Trophoblast cell (in vitro differentiated cells and primary cell): ENCODE measurements at regions not wholly inside any gene's neighbourhood (a gene's known extent, or its start where the extent isn't known, plus 50 kb on each side); places are given as distances from the start of the nearest gene placed in this dataset.

Experiments used
- DNase-seq, 2 donors: peaks; one replicate each; pipeline ENCODE4 v3.0.0-alpha.2; 2016
- H2AFZ ChIP-seq: 2 replicates; pipeline ENCODE4 v1.6.1; 2013; ENCODE audit warnings: low read length, moderate library complexity, mild to moderate bottlenecking; ENCODE audit not compliant: insufficient read depth, poor library complexity
- H2AK5ac ChIP-seq: 2 replicates; pipeline ENCODE4 v1.6.1; 2013; ENCODE audit warnings: mild to moderate bottlenecking, low read length
- H2BK120ac ChIP-seq: 2 replicates; pipeline ENCODE4 v1.6.1; 2013; ENCODE audit warnings: low read length, mild to moderate bottlenecking, moderate library complexity; ENCODE audit not compliant: insufficient read depth, poor library complexity
- H2BK12ac ChIP-seq: 2 replicates; pipeline ENCODE4 v1.6.1; 2013; ENCODE audit warnings: mild to moderate bottlenecking, low read length, moderate library complexity
- H2BK5ac ChIP-seq: 2 replicates; pipeline ENCODE4 v1.6.1; 2013; ENCODE audit warnings: low read length, low read depth, moderate library complexity, mild to moderate bottlenecking; ENCODE audit not compliant: poor library complexity
- H3K14ac ChIP-seq: 2 replicates; pipeline ENCODE4 v1.6.1; 2013; ENCODE audit warnings: mild to moderate bottlenecking, low read length
- H3K18ac ChIP-seq: 2 replicates; pipeline ENCODE4 v1.6.1; 2013; ENCODE audit warnings: mild to moderate bottlenecking, low read length
- H3K23ac ChIP-seq: 2 replicates; pipeline ENCODE4 v1.6.1; 2013; ENCODE audit warnings: low read length
- H3K27ac ChIP-seq: 2 replicates; pipeline ENCODE4 v1.5.1; 2013; ENCODE audit warnings: low read depth, mild to moderate bottlenecking, inconsistent platforms, low read length, moderate library complexity
- H3K27me3 ChIP-seq: 2 replicates; pipeline ENCODE4 v1.6.1; 2013; ENCODE audit warnings: inconsistent platforms, mild to moderate bottlenecking, low read length, moderate library complexity; ENCODE audit not compliant: insufficient read depth
- H3K36me3 ChIP-seq, 2 experiments: 1 replicate in 1 of 2; 2 replicates in 1 of 2; pipeline ENCODE4 v1.6.1; 2013; ENCODE audit warnings: low read length in 2 of 2, mild to moderate bottlenecking in 2 of 2, moderate library complexity in 1 of 2; ENCODE audit not compliant: insufficient read depth in 2 of 2, control insufficient read depth in 1 of 2
- H3K4ac ChIP-seq: 2 replicates; pipeline ENCODE4 v1.6.1; 2013; ENCODE audit warnings: low read depth, mild to moderate bottlenecking, low read length, moderate library complexity
- H3K4me1 ChIP-seq, 2 experiments: 1 replicate in 1 of 2; 2 replicates in 1 of 2; pipeline ENCODE4 v1.6.1; 2013; ENCODE audit warnings: low read length in 2 of 2, mild to moderate bottlenecking in 2 of 2, moderate library complexity in 1 of 2; ENCODE audit not compliant: insufficient read depth in 2 of 2, control insufficient read depth in 1 of 2
- H3K4me2 ChIP-seq: 2 replicates; pipeline ENCODE4 v1.6.1; 2013; ENCODE audit warnings: inconsistent platforms, mild to moderate bottlenecking, low read length, moderate library complexity
- H3K4me3 ChIP-seq: 2 replicates; pipeline ENCODE4 v1.5.1; 2013; ENCODE audit warnings: mild to moderate bottlenecking, low read depth, low read length, inconsistent platforms
- H3K79me1 ChIP-seq: one replicate; pipeline ENCODE4 v1.6.1; 2013; ENCODE audit warnings: low read length
- H3K79me2 ChIP-seq: 2 replicates; pipeline ENCODE4 v1.6.1; 2013; ENCODE audit warnings: low read length, mild to moderate bottlenecking; ENCODE audit not compliant: control insufficient read depth, insufficient read depth, poor library complexity
- H3K9ac ChIP-seq: 2 replicates; pipeline ENCODE4 v1.6.1; 2013; ENCODE audit warnings: mild to moderate bottlenecking, low read length
- H3K9me3 ChIP-seq: 2 replicates; pipeline ENCODE4 v1.6.1; 2013; ENCODE audit warnings: low read depth, mild to moderate bottlenecking, control low read depth, inconsistent platforms, low read length; ENCODE audit not compliant: insufficient read depth
- H4K12ac ChIP-seq: 2 replicates; pipeline ENCODE4 v1.6.1; 2013; ENCODE audit warnings: low read depth, mild to moderate bottlenecking, low read length, moderate library complexity
- H4K8ac ChIP-seq: 2 replicates; pipeline ENCODE4 v1.6.1; 2013; ENCODE audit warnings: low read depth, mild to moderate bottlenecking, low read length, moderate library complexity
- H4K91ac ChIP-seq: one replicate; pipeline ENCODE4 v1.6.1; 2013; ENCODE audit warnings: low read depth, mild to moderate bottlenecking, low read length, moderate library complexity
- WGBS: extraction: QIAGEN DNeasy Blood & Tissue Kit; methylation state at CpG from one replicate; pipeline ENCODE4 v1.1.7; 2013; ENCODE audit warnings: missing lambda C conversion rate; ENCODE audit not compliant: insufficient read length, insufficient coverage; ENCODE audit errors: extremely low coverage; 5-methylcytosine and 5-hydroxymethylcytosine counted together

DNA sequence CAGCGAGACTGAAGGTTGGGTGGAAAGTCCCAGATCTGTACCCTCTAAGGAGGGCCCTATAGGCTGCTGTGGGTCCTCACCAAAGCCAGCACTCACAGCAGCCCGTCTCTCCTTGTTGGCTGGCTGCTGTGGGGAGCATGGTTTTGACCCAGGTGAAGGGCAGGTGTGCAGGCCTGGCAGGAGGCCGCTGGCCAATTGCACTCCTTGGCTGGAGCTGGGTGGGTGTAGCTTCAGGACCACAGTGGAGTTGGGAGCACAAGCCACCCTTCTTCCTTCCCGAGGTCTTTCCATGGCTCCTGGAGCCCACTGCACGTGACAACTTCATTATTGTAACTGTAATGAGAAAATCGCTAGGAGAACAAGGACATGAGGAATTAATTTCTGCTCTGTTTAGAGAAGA is 287.7 kb upstream of the FOXQ1 start:
- Histone ChIP-seq H3K36me3 (no peaks in the 10 kb centered on the region), H4K12ac (no peak overlapping the region), H3K9me3 (peaks cover 8% of the 10 kb centered on the region), H3K27ac (no peak overlapping the region), H2AK5ac (no peak overlapping the region), H3K14ac (no peak overlapping the region), H2AFZ (no peak overlapping the region), H3K4me3 (no peak overlapping the region), H3K27me3 (no peaks in the 10 kb centered on the region), H4K91ac (no peak overlapping the region), H3K4ac (no peak overlapping the region), H2BK5ac (no peak overlapping the region), H3K4me1 (no peaks in the 10 kb centered on the region), H2BK12ac (no peak overlapping the region), H3K79me2 (no peaks in the 10 kb centered on the region), H3K18ac (no peak overlapping the region), H2BK120ac (no peak overlapping the region), H4K8ac (no peak overlapping the region), H3K23ac (no peak overlapping the region), H3K79me1 (no peaks in the 10 kb centered on the region), H3K9ac (no peak overlapping the region), H3K4me2 (no peak overlapping the region)
- no CpG with 5 or more reads among the region's 6 CpGs for WGBS
- DNase-seq = no peak

DNA sequence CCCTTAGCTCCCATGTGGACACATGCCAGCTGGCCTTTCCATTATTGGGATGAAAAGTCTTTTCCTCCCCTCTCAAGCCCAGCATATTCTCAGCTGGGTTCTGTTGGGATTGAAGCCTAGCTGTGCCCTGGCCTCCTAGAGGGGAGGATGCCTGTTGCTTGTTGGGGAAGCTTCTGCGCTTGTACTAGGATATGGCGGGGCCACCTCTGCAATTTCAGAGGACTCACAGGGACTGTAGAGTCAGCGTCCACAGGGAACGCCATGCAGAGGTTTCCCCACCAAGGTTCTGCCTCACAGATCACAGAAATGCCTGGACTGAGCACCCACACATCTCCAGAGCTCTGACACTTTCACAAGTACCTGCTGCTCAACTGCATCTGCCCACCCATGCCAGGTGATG is 288.7 kb upstream of the FOXQ1 start:
- WGBS = no CpG with 5 or more reads among the region's 4 CpGs

DNA sequence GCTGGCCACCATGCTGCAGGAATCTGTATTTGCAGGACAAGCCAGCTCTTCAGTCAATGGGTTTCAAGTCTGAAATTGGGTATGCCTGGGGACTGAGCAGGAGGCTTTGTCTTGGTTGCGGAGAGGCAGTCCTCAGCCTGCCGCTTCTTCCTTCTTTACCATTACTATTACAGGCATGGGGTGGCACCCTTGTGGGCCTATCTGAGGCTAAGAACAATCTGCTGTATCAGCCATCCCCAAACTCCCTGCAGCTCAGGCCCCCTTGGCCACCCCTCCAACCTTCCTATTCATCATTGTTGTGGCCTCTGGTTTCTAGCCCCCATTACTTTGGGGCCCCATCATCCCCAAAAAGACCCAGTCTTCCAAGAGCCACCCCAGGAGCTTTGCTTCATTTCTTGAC is 289.2 kb upstream of the FOXQ1 start:
- no peak overlapping the region for H3K9ac ChIP-seq
- no peak overlapping the region for H4K12ac ChIP-seq
- H3K4me3 ChIP-seq = no peak overlapping the region
- H3K23ac ChIP-seq = no peak overlapping the region
- DNase-seq = no peak
- H3K79me2 ChIP-seq = no peaks in the 10 kb centered on the region
- peaks cover 8% of the 10 kb centered on the region for H3K9me3 ChIP-seq
- H3K18ac ChIP-seq = no peak overlapping the region
- H2AFZ ChIP-seq = no peak overlapping the region
- no peak overlapping the region for H3K4ac ChIP-seq
- no peaks in the 10 kb centered on the region for H3K4me1 ChIP-seq
- no peak overlapping the region for H4K91ac ChIP-seq
- no peak overlapping the region for H4K8ac ChIP-seq
- no peak overlapping the region for H3K4me2 ChIP-seq
- H2BK12ac ChIP-seq = no peak overlapping the region
- no peak overlapping the region for H3K27ac ChIP-seq
- no peaks in the 10 kb centered on the region for H3K79me1 ChIP-seq
- no peaks in the 10 kb centered on the region for H3K36me3 ChIP-seq
- H3K27me3 ChIP-seq = no peaks in the 10 kb centered on the region
- no peak overlapping the region for H2BK5ac ChIP-seq
- H2AK5ac ChIP-seq = no peak overlapping the region
- WGBS = no CpG with 5 or more reads among the region's 2 CpGs
- H3K14ac ChIP-seq = no peak overlapping the region
- H2BK120ac ChIP-seq = no peak overlapping the region

More for the DNA sequence above, 288.7 kb upstream of the FOXQ1 start:
- no peak for DNase-seq
- Histone ChIP-seq H3K27ac (no peak overlapping the region), H2BK5ac (no peak overlapping the region), H3K23ac (no peak overlapping the region), H3K36me3 (no peaks in the 10 kb centered on the region), H3K4me3 (no peak overlapping the region), H3K4me1 (no peaks in the 10 kb centered on the region), H4K8ac (no peak overlapping the region), H2AFZ (no peak overlapping the region), H3K79me1 (no peaks in the 10 kb centered on the region), H2AK5ac (no peak overlapping the region), H3K9me3 (peaks cover 8% of the 10 kb centered on the region), H3K4me2 (no peak overlapping the region), H3K79me2 (no peaks in the 10 kb centered on the region), H3K4ac (no peak overlapping the region), H4K91ac (no peak overlapping the region), H3K14ac (no peak overlapping the region), H3K9ac (no peak overlapping the region), H2BK120ac (no peak overlapping the region), H4K12ac (no peak overlapping the region), H3K27me3 (no peaks in the 10 kb centered on the region), H2BK12ac (no peak overlapping the region), H3K18ac (no peak overlapping the region)

DNA sequence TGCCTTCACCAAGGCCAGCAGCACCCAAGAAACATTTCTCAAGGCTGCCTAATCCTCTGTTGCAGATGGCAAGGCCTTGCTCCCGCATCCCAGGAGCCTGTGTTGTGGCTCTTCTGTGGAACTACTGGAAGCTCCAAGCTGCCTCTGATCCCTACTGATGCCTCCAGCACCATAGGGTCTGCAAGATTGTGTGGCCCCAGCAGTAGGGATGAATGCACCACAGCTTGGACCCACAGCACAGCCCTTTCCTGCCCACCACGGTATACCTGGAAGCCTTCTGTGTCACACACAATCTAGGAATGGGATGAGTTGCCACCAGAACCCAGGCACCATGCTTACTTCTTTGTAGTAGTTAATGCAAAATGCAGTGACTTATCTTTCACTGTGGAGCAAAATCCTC is 291.1 kb upstream of the FOXQ1 start:
- no peak overlapping the region for H3K4ac ChIP-seq
- H3K18ac ChIP-seq = no peak overlapping the region
- WGBS = no CpG with 5 or more reads among the region's 2 CpGs
- no peak overlapping the region for H2BK120ac ChIP-seq
- no peak overlapping the region for H2AK5ac ChIP-seq
- H2BK5ac ChIP-seq = no peak overlapping the region
- no peak overlapping the region for H4K91ac ChIP-seq
- no peaks in the 10 kb centered on the region for H3K36me3 ChIP-seq
- H3K23ac ChIP-seq = no peak overlapping the region
- H2BK12ac ChIP-seq = no peak overlapping the region
- H3K9ac ChIP-seq = no peak overlapping the region
- peaks cover 6% of the 10 kb centered on the region for H3K9me3 ChIP-seq
- H4K8ac ChIP-seq = no peak overlapping the region
- no peaks in the 10 kb centered on the region for H3K79me2 ChIP-seq
- H2AFZ ChIP-seq = no peak overlapping the region
- no peaks in the 10 kb centered on the region for H3K79me1 ChIP-seq
- H3K27ac ChIP-seq = no peak overlapping the region
- no peaks in the 10 kb centered on the region for H3K4me1 ChIP-seq
- H3K4me3 ChIP-seq = no peak overlapping the region
- no peak overlapping the region for H3K4me2 ChIP-seq
- H3K14ac ChIP-seq = no peak overlapping the region
- DNase-seq = no peak
- H4K12ac ChIP-seq = no peak overlapping the region
- H3K27me3 ChIP-seq = no peaks in the 10 kb centered on the region
